ENCODE measurements at regions not wholly inside any gene's neighbourhood (a gene's known extent, or its start where the extent isn't known, plus 50 kb on each side); places are given as distances from the start of the nearest gene placed in this dataset.

- H3K4me3 ChIP-seq, result no peak overlapping the region
- TF ChIP-seq EP300 (IDR thresholded peaks at IDR 0.05), result no peak
- TF ChIP-seq POLR2A (IDR thresholded peaks at IDR 0.05), result no peak
- TF ChIP-seq CTCF (IDR thresholded peaks at IDR 0.05), result no peak
- no peaks in the 10 kb centered on the region for H3K36me3 ChIP-seq
- WGBS, 2 donors, result 53 to 60% methylated on average over 4 of the region's 4 CpGs
- H3K9me3 ChIP-seq, result peaks cover 0 to 47% (median 0%) of the 10 kb centered on the region in 4 donors
- H3K4me1 ChIP-seq, result no peaks in the 10 kb centered on the region
- no peaks in the 10 kb centered on the region for H3K27me3 ChIP-seq
- H3K27ac ChIP-seq, result no peak overlapping the region
- no peak for DNase-seq (ENCODE audit: low spot score in 2 of 2)
Measured at GRCh38 chr6:829656-830055, 136.7 kb upstream of the EXOC2 start.

GRCh38 chr6:827431-827830 lies 134.5 kb upstream of the EXOC2 start:
- no peaks in the 10 kb centered on the region for H3K4me1 ChIP-seq
- no peak overlapping the region for H3K27ac ChIP-seq
- H3K9me3 ChIP-seq, result peaks cover 0 to 41% (median 0%) of the 10 kb centered on the region in 4 donors
- H3K27me3 ChIP-seq, result no peaks in the 10 kb centered on the region
- no peak for TF ChIP-seq EP300 (IDR thresholded peaks at IDR 0.05)
- no peak for TF ChIP-seq CTCF (IDR thresholded peaks at IDR 0.05)
- TF ChIP-seq POLR2A (IDR thresholded peaks at IDR 0.05), result no peak
- no peaks in the 10 kb centered on the region for H3K36me3 ChIP-seq
- 88 to 95% methylated on average over 1 of the region's 1 CpG for WGBS, 2 donors
- no peak for DNase-seq (ENCODE audit: low spot score in 2 of 2)
- H3K4me3 ChIP-seq, result no peak overlapping the region

- Histone ChIP-seq H3K4me3 (no peak overlapping the region), H3K9me3 (no peaks in the 10 kb centered on the region), H3K27me3 (no peaks in the 10 kb centered on the region), H3K27ac (no peak overlapping the region), H3K36me3 (no peaks in the 10 kb centered on the region), H3K4me1 (no peaks in the 10 kb centered on the region)
- WGBS, 2 donors, result 69 to 71% methylated on average over 5 of the region's 5 CpGs
- TF ChIP-seq POLR2A (IDR thresholded peaks at IDR 0.05), result no peak
- TF ChIP-seq CTCF (IDR thresholded peaks at IDR 0.05), result no peak
- TF ChIP-seq EP300 (IDR thresholded peaks at IDR 0.05), result no peak
- no peak for DNase-seq (ENCODE audit: low spot score in 2 of 2)
Measured at GRCh38 chr6:819122-819521, 126.2 kb upstream of the EXOC2 start.

- Histone ChIP-seq H3K4me1 (no peaks in the 10 kb centered on the region), H3K4me3 (no peak overlapping the region), H3K27me3 (no peaks in the 10 kb centered on the region), H3K27ac (no peak overlapping the region), H3K36me3 (no peaks in the 10 kb centered on the region), H3K9me3 (no peaks in the 10 kb centered on the region)
- no peak for DNase-seq (ENCODE audit: low spot score in 2 of 2)
- no peak for TF ChIP-seq CTCF (IDR thresholded peaks at IDR 0.05)
- no peak for TF ChIP-seq EP300 (IDR thresholded peaks at IDR 0.05)
- no peak for TF ChIP-seq POLR2A (IDR thresholded peaks at IDR 0.05)
- 78 to 84% methylated on average over 2 of the region's 2 CpGs for WGBS, 2 donors
Measured at GRCh38 chr6:818196-818595, 125.3 kb upstream of the EXOC2 start.

- no peak for DNase-seq (ENCODE audit: low spot score in 2 of 2)
- H3K4me1 ChIP-seq, result no peaks in the 10 kb centered on the region
- no peaks in the 10 kb centered on the region for H3K9me3 ChIP-seq
- no peaks in the 10 kb centered on the region for H3K27me3 ChIP-seq
- 61 to 67% methylated on average over 11 of the region's 11 CpGs for WGBS, 2 donors
- no peak overlapping the region for H3K27ac ChIP-seq
- no peak overlapping the region for H3K4me3 ChIP-seq
- TF ChIP-seq POLR2A (IDR thresholded peaks at IDR 0.05), result no peak
- TF ChIP-seq CTCF (IDR thresholded peaks at IDR 0.05), result no peak
- no peak for TF ChIP-seq EP300 (IDR thresholded peaks at IDR 0.05)
- H3K36me3 ChIP-seq, result no peaks in the 10 kb centered on the region
Measured at GRCh38 chr6:816510-817084, 123.7 kb upstream of the EXOC2 start.

All from tibial nerve (tissue), 4 donors.